ENCODE measurements at regions not wholly inside any gene's neighbourhood (a gene's known extent, or its start where the extent isn't known, plus 50 kb on each side); places are given as distances from the start of the nearest gene placed in this dataset.

DNA sequence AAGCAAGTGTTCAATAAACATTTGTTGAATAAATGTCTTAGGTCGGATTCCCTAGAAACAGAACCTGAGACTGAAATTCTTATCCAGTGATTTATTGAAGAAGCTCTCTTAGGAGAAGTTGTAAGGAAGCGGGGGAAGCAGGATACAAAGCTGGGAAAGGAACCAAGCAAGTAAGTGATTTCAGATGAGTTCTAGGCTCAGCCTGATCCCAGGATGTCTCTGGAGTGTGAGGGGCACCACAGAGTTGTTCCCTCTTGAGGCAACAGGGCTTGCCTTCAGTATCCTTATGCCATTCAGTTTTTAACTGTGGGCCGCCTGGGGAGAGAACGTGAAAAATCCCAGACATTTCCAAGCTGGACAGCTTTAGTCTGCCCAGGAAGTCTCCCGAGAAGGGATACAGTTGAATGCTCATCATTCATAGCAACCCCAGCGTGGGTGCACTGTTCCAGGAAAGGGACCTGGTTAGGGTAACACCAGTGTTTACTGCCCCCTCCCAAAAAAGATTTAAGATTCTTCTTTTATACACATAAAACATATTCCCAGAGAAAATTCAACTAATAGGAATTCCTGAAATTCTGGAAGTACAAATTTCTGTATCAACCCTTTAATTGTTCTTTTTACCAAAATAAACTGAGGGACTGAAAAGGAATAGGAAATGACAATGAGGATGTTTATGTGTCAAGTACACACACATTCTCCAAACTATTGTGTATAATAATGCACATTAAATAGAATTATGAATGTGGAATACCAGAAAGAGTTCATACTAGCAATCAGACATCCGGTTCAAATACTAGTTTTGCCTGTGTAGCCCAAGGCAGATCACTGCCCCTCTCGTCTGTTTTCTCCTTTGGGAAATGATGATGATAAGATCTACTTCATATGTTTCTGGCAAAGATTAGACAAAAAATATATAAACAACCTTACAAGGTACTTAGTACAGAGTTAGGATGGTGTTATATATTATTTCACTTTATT is 592.1 kb upstream of the CDH2 start:
- H3K27me3 ChIP-seq: no peaks in the 10 kb centered on the region
- no peak overlapping the region for H3K9ac ChIP-seq (ENCODE audit: low read depth in 2 of 2, low read length in 2 of 2)
- no peak overlapping the region for H3K4me3 ChIP-seq
- intact Hi-C loops (cut with DNase I): no loop called here
- no peak for DNase-seq
- no peak overlapping the region for H3K27ac ChIP-seq
- H3K36me3 ChIP-seq: no peaks in the 10 kb centered on the region
- TF ChIP-seq, protein P1, sequence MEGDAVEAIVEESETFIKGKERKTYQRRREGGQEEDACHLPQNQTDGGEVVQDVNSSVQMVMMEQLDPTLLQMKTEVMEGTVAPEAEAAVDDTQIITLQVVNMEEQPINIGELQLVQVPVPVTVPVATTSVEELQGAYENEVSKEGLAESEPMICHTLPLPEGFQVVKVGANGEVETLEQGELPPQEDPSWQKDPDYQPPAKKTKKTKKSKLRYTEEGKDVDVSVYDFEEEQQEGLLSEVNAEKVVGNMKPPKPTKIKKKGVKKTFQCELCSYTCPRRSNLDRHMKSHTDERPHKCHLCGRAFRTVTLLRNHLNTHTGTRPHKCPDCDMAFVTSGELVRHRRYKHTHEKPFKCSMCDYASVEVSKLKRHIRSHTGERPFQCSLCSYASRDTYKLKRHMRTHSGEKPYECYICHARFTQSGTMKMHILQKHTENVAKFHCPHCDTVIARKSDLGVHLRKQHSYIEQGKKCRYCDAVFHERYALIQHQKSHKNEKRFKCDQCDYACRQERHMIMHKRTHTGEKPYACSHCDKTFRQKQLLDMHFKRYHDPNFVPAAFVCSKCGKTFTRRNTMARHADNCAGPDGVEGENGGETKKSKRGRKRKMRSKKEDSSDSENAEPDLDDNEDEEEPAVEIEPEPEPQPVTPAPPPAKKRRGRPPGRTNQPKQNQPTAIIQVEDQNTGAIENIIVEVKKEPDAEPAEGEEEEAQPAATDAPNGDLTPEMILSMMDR (IDR thresholded peaks at IDR 0.05): no peak
- H3K9me3 ChIP-seq: no peaks in the 10 kb centered on the region
- no peaks in the 10 kb centered on the region for H3K4me1 ChIP-seq

DNA sequence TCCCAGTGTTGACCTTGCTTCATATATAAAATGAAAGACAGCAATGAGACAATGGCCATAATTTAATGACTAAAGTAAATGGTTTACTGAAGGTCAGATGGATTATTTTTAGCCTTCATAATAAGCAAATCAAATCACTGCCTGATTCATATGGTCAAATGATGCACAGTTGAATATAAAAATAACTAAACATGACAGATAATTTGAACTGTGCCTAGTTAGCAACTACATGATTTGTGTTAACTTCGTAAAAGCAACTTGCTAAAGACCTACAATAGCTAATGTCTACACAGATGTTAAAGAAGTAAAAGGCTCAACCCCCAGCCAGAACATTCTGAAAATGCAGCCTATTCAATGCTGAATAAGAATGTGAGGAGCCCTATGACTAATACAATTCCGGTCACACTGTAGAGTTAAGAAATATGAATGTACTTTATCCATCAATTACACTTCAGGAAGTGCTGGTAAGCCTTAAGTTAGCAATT is 590.8 kb upstream of the CDH2 start:
- TF ChIP-seq, protein P1 (IDR thresholded peaks at IDR 0.05): no peak
- Histone ChIP-seq H3K9me3 (no peaks in the 10 kb centered on the region), H3K27me3 (no peaks in the 10 kb centered on the region), H3K9ac (ENCODE audit: low read depth in 2 of 2, low read length in 2 of 2) (no peak overlapping the region), H3K36me3 (no peaks in the 10 kb centered on the region), H3K27ac (no peak overlapping the region), H3K4me3 (no peak overlapping the region), H3K4me1 (no peaks in the 10 kb centered on the region)
- intact Hi-C loops (cut with DNase I): no loop called here
- no peak for DNase-seq

DNA sequence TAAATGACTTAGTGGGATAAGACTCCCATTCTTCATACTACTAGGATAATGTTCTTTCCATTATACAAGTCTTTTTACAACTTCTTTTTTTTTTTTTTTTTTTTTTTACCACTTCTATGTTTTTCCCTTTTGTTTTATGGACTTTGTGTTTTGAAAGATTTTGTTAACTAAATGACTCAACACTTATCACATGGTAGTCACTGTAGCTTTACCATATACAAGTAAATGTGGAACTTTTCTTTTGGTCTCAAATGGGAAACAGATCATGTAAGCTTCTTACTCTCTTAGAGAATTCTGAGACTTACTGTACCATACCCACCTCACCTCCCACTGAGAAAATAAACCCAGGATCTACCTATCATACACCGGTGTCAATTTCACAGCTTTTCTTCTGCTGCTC is 590.3 kb upstream of the CDH2 start:
- H3K27ac ChIP-seq: no peak overlapping the region
- intact Hi-C loops (cut with DNase I): no loop called here
- H3K36me3 ChIP-seq: no peaks in the 10 kb centered on the region
- no peak overlapping the region for H3K9ac ChIP-seq (ENCODE audit: low read depth in 2 of 2, low read length in 2 of 2)
- H3K27me3 ChIP-seq: no peaks in the 10 kb centered on the region
- no peak for DNase-seq
- H3K4me3 ChIP-seq: no peak overlapping the region
- TF ChIP-seq, protein P1 (IDR thresholded peaks at IDR 0.05): no peak
- no peaks in the 10 kb centered on the region for H3K4me1 ChIP-seq
- H3K9me3 ChIP-seq: no peaks in the 10 kb centered on the region

DNA sequence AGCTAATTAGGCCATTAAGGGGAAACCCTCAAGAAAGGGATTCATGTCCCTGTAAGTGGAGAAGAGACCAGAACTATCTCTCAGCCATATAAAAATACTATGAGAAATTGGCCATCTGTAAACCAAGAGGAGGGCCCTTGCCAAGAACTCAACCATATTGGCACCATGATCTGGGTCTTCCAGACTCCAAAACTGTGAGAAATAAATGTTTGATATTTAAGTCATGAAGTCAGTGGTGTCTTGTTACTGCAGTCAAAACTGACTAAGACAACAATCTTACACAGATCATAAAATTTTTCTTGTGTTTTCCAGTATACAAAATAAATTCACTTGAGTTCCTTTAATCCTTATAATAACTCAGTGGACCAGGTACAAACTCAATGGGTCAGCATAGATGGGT is 589.8 kb upstream of the CDH2 start:
- intact Hi-C loops (cut with DNase I): no loop called here
- Histone ChIP-seq H3K9ac (ENCODE audit: low read depth in 2 of 2, low read length in 2 of 2) (no peak overlapping the region), H3K4me1 (no peaks in the 10 kb centered on the region), H3K27ac (no peak overlapping the region), H3K36me3 (no peaks in the 10 kb centered on the region), H3K4me3 (no peak overlapping the region), H3K27me3 (no peaks in the 10 kb centered on the region), H3K9me3 (no peaks in the 10 kb centered on the region)
- TF ChIP-seq, protein P1 (IDR thresholded peaks at IDR 0.05): no peak
- no peak for DNase-seq

DNA sequence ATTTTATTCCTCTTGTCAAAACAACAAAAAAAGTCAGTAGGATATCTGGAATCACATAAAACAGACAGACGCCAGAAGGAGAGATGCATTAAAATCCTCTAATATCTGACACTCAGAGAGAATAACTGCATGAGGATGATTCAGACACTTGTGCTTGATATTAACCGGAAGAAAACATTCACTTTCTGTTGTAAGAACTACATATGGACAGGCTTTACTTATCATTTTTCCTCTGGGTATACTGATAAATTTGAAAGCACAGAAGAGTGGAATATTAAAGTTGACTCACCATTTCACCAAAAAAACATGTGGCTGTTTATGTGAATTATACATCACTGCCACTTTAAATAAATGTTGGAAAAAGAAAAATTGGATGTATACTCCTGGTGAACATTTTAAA is 589.1 kb upstream of the CDH2 start:
- H3K27me3 ChIP-seq: no peaks in the 10 kb centered on the region
- H3K4me1 ChIP-seq: no peaks in the 10 kb centered on the region
- no peak overlapping the region for H3K9ac ChIP-seq (ENCODE audit: low read depth in 2 of 2, low read length in 2 of 2)
- intact Hi-C loops (cut with DNase I): no loop called here
- H3K4me3 ChIP-seq: no peak overlapping the region
- no peaks in the 10 kb centered on the region for H3K9me3 ChIP-seq
- no peak overlapping the region for H3K27ac ChIP-seq
- DNase-seq: no peak
- H3K36me3 ChIP-seq: no peaks in the 10 kb centered on the region
- TF ChIP-seq, protein P1 (IDR thresholded peaks at IDR 0.05): no peak

All from colonic mucosa (tissue), 4 donors.